Progenitor cell of endocrine pancreas (in vitro differentiated cells): ENCODE measurements at regions not wholly inside any gene's neighbourhood (a gene's known extent, or its start where the extent isn't known, plus 50 kb on each side); places are given as distances from the start of the nearest gene placed in this dataset.

Experiments
- DNase-seq: peaks from one replicate; pipeline ENCODE4 v3.0.0; 2021; ENCODE audit warnings: low spot score; ENCODE audit not compliant: unreplicated experiment
- H3K27ac Mint-ChIP-seq: 2 replicates; pipeline ENCODE4 v1.8.0; 2021; ENCODE audit warnings: mild to moderate bottlenecking, moderate library complexity, mixed read lengths
- H3K27me3 Mint-ChIP-seq: 2 replicates; pipeline ENCODE4 v1.8.0; 2021; ENCODE audit warnings: mixed read lengths
- H3K36me3 Mint-ChIP-seq: 2 replicates; pipeline ENCODE4 v1.8.0; 2022; ENCODE audit warnings: mixed read lengths; ENCODE audit not compliant: insufficient read depth
- H3K4me1 Mint-ChIP-seq: 2 replicates; pipeline ENCODE4 v1.8.0; 2021; ENCODE audit warnings: low read depth, mixed read lengths
- H3K4me3 Mint-ChIP-seq: 2 replicates; pipeline ENCODE4 v1.8.0; 2021; ENCODE audit warnings: low read depth, mild to moderate bottlenecking, moderate library complexity, mixed read lengths
- H3K9me3 Mint-ChIP-seq: 2 replicates; pipeline ENCODE4 v1.8.0; 2021; ENCODE audit warnings: low read depth, mixed read lengths
- TF ChIP-seq, protein P1 (sequence below): fragments of 200-600 bp; sonication (generic); IDR thresholded peaks from one replicate; pipeline ENCODE4 v1.5.0; 2021; ENCODE audit warnings: antibody characterized with exemption, mild to moderate bottlenecking; ENCODE audit not compliant: unreplicated experiment

DNA sequence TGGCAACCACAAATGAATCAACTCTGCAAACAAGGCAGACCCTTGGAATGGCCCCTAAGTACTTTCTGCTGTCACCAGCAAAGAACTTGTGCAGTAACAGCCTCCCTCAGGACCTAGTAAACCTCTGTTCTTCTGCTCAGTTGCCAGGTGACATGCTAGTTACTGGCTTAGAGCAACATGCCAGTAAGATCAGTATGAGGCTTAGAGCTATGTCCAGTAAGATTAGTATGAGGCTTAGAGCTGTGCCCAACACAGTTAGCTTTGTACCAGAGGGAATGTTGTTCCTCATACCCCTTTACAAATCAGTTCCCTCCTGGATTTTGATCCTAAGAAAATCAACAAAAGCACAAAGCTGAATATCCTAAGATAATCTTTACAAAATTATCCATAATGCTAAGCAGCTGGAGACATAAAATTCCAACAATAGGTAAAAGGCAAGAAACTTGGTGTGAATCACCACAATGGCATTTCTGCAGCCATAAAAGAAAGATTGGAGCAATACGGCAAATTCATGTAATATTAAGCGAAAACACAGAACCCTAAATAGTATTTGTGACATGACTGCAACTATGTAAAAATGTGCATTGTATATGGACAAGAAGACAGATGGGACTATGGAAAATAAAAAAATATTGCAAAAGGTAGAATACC, 107.3 kb upstream of the LPP start:
- H3K36me3 Mint-ChIP-seq = no peaks in the 10 kb centered on the region
- no peaks in the 10 kb centered on the region for H3K9me3 Mint-ChIP-seq
- H3K27ac Mint-ChIP-seq = no peak overlapping the region
- no peak overlapping the region for H3K4me3 Mint-ChIP-seq
- no peak for DNase-seq
- peaks cover 64% of the 10 kb centered on the region for H3K27me3 Mint-ChIP-seq
- TF ChIP-seq, protein P1, sequence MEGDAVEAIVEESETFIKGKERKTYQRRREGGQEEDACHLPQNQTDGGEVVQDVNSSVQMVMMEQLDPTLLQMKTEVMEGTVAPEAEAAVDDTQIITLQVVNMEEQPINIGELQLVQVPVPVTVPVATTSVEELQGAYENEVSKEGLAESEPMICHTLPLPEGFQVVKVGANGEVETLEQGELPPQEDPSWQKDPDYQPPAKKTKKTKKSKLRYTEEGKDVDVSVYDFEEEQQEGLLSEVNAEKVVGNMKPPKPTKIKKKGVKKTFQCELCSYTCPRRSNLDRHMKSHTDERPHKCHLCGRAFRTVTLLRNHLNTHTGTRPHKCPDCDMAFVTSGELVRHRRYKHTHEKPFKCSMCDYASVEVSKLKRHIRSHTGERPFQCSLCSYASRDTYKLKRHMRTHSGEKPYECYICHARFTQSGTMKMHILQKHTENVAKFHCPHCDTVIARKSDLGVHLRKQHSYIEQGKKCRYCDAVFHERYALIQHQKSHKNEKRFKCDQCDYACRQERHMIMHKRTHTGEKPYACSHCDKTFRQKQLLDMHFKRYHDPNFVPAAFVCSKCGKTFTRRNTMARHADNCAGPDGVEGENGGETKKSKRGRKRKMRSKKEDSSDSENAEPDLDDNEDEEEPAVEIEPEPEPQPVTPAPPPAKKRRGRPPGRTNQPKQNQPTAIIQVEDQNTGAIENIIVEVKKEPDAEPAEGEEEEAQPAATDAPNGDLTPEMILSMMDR = no peak
- H3K4me1 Mint-ChIP-seq = peaks cover 11% of the 10 kb centered on the region

DNA sequence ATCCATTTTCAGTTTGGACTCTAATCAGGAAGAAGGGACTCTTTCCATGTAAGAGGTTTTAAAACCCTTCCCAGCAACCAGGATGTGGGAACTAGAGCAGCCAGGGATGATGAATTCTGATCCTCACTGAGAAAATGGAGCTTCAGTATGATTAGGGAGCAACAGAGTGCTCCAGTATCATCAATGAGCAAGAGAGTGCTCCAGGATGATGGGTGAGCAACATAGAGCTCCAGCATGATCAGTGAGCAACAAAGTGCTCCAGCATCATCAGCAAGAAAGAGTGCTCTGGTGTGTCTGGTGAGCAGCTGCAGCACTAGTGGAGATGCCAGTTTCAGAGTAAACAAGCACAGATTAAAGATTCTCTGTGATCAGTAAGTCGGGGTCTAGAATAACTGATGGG, 106.4 kb upstream of the LPP start:
- DNase-seq = no peak
- Mint-ChIP-seq H3K27me3 (peaks cover 56% of the 10 kb centered on the region), H3K36me3 (no peaks in the 10 kb centered on the region), H3K9me3 (no peaks in the 10 kb centered on the region), H3K4me1 (peaks cover 14% of the 10 kb centered on the region), H3K27ac (no peak overlapping the region), H3K4me3 (no peak overlapping the region)
- TF ChIP-seq, protein P1 = no peak

DNA sequence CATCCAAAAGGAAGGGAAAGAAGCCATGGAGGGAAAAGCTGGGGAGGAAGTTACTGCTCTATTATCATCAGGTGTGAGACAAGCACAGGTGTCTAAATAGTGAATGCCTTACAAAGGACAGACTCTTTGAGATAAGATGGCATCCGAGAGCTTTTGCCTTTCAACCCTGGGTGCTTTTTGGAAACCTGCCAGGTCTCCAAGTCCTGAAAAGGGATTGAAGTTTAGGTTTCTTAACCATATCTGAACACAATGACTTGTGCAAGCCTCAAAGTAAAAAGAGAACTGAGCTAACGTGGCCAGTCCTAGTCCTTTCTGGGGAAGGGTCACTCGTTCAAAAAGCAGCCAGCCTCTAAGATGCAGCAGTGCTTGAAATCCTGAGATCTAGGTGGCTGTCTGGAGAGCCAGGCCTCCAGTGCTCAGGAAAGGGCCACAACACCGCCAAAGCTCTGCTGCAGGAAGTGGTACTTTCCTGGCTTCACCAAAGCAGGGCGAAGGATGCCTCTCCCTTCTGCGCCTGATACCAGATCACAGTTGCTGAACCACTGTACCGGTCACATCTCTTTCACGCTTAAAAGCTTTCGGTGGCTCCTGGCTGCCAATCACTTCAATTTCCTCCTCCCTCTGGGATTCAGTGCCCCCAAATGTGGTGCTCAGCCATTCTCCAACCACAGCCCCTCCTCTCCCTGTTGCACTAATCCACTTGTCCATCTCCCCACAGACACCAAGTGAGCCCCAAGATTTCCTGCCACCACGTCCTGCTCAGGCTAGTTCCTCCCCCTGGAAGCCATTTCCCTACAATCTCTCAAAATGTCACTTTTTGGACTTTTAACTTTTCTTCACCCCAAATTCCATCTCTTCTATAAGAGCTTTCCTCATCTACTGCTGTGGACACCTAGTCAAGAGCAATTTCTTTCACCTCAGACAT, 104.1 kb upstream of the LPP start:
- peaks cover 48% of the 10 kb centered on the region for H3K27me3 Mint-ChIP-seq

DNA sequence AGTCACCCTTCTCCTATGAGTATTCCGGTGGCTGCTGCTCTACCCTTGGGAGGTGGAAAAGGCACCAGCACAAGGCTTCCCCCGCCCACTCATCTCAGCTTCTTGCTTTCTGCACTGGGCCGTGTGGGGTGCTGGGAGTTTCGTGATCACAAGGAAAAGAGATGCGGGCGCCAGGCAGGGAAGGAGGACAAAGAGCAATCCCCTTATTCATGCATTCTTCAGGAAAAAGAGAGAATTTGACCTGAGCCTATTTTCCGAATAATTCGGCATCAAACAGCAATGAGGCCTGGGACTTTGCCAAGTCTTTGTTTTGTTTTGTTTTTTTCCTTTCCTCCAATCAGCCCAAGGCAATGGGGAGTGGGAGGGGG, 102.2 kb upstream of the LPP start:
- H3K27me3 Mint-ChIP-seq = peaks cover 45% of the 10 kb centered on the region
- no peak overlapping the region for H3K27ac Mint-ChIP-seq
- no peaks in the 10 kb centered on the region for H3K9me3 Mint-ChIP-seq
- DNase-seq = no peak
- no peak overlapping the region for H3K4me3 Mint-ChIP-seq
- no peaks in the 10 kb centered on the region for H3K36me3 Mint-ChIP-seq
- peaks cover 11% of the 10 kb centered on the region for H3K4me1 Mint-ChIP-seq
- TF ChIP-seq, protein P1 = no peak

More for the DNA sequence above, 104.1 kb upstream of the LPP start:
- no peak for DNase-seq
- Mint-ChIP-seq H3K27ac (no peak overlapping the region), H3K36me3 (no peaks in the 10 kb centered on the region), H3K4me3 (no peak overlapping the region), H3K4me1 (peaks cover 21% of the 10 kb centered on the region), H3K9me3 (no peaks in the 10 kb centered on the region)
- TF ChIP-seq, protein P1 = no peak

DNA sequence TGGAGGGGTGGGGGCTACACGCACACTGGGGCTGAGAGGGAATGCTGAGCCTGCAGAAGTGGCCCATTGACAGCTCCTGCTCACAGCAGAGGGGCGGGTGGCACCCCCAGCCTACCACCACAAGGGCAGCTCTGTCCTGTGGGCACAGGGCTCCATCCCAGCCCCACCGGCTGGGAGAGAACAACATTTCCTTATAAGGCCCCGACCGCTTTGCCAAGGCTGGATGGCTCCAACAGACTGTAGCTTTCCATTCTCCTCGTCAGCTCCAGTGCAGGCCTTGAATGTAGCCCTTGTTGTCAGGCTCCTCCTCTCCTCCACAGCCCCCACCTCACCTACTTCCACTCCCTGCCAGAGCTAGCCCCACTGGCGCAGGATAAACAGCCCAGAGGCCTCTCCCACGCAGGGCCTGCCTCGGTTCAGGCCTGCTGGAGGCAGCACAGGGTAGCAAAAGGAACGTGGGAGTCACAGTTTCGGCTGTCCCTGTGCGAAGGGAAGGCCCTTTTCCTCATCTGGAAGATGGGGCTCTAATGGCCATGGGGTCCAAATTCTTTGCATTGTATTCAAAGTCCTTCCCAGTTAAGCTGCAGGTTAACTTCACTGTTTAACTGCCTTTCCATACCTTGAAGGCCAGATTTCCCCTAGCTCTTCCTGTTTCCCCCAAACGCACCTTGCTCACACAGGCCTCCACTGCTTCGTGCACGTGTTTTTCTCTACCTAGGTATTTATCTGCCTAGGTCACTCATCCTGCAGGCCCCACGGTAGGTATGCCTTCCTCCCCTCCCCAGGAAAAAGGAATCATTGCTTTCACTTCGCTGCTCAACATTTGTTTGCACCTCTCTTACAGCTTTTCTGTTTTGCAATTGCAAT, 101.6 kb upstream of the LPP start:
- TF ChIP-seq, protein P1 = peak; percentile 34
- H3K27me3 Mint-ChIP-seq = peaks cover 44% of the 10 kb centered on the region
- H3K4me1 Mint-ChIP-seq = peaks cover 11% of the 10 kb centered on the region
- no peaks in the 10 kb centered on the region for H3K9me3 Mint-ChIP-seq
- no peak overlapping the region for H3K27ac Mint-ChIP-seq
- peak; percentile 22 for DNase-seq
- H3K4me3 Mint-ChIP-seq = no peak overlapping the region
- H3K36me3 Mint-ChIP-seq = no peaks in the 10 kb centered on the region
